Neural cell (in vitro differentiated cells): ENCODE measurements at regions not wholly inside any gene's neighbourhood (a gene's known extent, or its start where the extent isn't known, plus 50 kb on each side); places are given as distances from the start of the nearest gene placed in this dataset.

Experiments used
- CTCF ChIP-seq: fragments of 450-650 bp; IDR thresholded peaks from 2 replicates; pipeline ENCODE4 v1.5.1; 2014; ENCODE audit warnings: antibody characterized with exemption, mild to moderate bottlenecking, moderate library complexity; ENCODE audit not compliant: poor library complexity, severe bottlenecking
- EP300 ChIP-seq: fragments of 450-650 bp; conservative IDR thresholded peaks from 2 replicates; pipeline ENCODE4 v1.6.1; 2014; ENCODE audit warnings: antibody characterized with exemption, mild to moderate bottlenecking, moderate library complexity; ENCODE audit not compliant: poor library complexity, severe bottlenecking
- EZH2 ChIP-seq: fragments of 200-600, 300-800 bp; shearing (Covaris generic), sonication (generic); IDR thresholded peaks from 2 replicates; pipeline ENCODE4 v1.6.1; 2014; ENCODE audit warnings: antibody characterized with exemption, low read length, borderline replicate concordance, mild to moderate bottlenecking; ENCODE audit not compliant: insufficient read depth, poor library complexity, severe bottlenecking
- POLR2AphosphoS5 ChIP-seq: IDR thresholded peaks from 2 replicates; pipeline ENCODE4 v1.6.1; 2012
- RAD21 ChIP-seq: fragments of 450-650 bp; conservative IDR thresholded peaks from 2 replicates; pipeline ENCODE4 v1.6.1; 2014; ENCODE audit warnings: antibody characterized with exemption, mild to moderate bottlenecking, moderate library complexity
- REST ChIP-seq: IDR thresholded peaks from 2 replicates; pipeline ENCODE4 v1.6.1; 2012; ENCODE audit warnings: borderline replicate concordance
- SMC3 ChIP-seq: fragments of 450-650 bp; conservative IDR thresholded peaks from 2 replicates; pipeline ENCODE4 v1.6.1; 2014; ENCODE audit warnings: antibody characterized with exemption, mild to moderate bottlenecking, moderate library complexity; ENCODE audit not compliant: poor library complexity

GRCh38 chr6:41446132-41446531 is 100.0 kb upstream of the FOXP4 start:
- TF ChIP-seq EP300 (no peak), POLR2AphosphoS5 (no peak), CTCF (no peak), RAD21 (no peak), EZH2 (no peak), REST (no peak), SMC3 (no peak)
